22Rv1 (cell line): ENCODE measurements at regions not wholly inside any gene's neighbourhood (a gene's known extent, or its start where the extent isn't known, plus 50 kb on each side); places are given as distances from the start of the nearest gene placed in this dataset.

ENCODE experiments used
- H3K27ac ChIP-seq: fragments of 450-650 bp; 2 replicates; pipeline ENCODE4 v1.5.1; 2017
- CTCF ChIP-seq: fragments of 450-650 bp; IDR thresholded peaks from 2 replicates; pipeline ENCODE4 v1.5.1; 2017; ENCODE audit warnings: mild to moderate bottlenecking
- ZFX ChIP-seq: fragments of 450-650 bp; IDR thresholded peaks from 2 replicates; pipeline ENCODE4 v1.6.1; 2017; ENCODE audit warnings: antibody characterized with exemption, borderline replicate concordance

DNA sequence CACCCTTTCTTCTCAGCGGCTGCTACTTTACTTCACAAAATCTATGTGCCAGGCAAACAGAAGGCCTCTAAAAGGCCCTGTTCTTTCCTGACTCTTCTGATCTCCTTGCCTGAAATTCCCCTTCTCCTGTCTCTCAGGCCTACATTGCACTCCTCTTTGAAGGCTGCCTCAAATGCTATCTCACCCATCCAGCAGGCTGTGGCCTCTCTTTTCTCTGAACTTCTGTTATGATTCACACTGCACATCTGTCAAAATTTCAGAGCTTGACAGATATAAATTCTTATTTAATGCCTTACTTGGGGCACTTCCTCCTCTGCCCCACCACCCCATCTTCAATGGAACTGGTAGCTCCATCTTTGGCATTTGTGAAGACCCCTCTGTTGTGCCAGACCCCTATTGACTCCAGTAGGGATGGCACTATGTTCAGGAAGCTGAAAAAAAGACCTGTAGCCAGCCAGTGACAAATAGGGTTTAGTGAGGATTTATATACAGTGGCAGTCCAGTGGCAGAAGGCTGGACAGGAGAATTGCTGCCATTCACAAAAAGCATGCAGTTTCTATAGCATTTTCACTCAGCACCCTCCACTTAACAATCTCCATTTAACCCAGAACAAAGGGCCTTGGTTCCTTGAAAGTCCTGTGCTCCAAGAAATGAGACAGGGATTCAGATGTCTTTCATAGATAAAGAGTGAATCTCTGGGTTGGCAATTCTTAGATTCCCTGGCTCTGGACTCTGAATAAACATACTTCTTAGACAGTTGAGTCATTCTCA, 415.8 kb upstream of the GRM7 start:
- no peak overlapping the region for H3K27ac ChIP-seq
- TF ChIP-seq ZFX, result no peak
- TF ChIP-seq CTCF, result no peak

- TF ChIP-seq ZFX, result no peak
- H3K27ac ChIP-seq, result no peak overlapping the region
Observed at GRCh38 chr3:6447166-6447801, 413.6 kb upstream of the GRM7 start.

DNA sequence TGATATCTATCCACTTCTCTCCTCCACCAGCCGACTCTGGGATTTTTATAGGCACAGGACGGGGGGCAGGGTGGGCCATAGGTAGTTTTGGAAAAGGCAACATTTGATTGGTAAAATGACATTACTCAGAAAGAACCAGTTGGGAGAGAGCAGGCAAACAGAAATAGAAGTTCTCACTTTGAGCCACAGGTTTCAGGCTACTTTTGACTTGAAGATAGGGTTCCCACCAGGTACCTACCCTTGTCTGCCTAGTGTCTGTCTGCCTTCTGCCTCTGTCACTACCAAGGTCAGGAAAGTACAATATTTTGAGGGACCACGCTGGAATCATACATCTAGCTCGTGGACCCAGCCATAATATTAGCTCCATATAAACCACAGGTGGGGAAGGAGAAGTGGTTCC, 412.9 kb upstream of the GRM7 start:
- H3K27ac ChIP-seq, result no peak overlapping the region
- TF ChIP-seq CTCF (no peak), ZFX (no peak)

DNA sequence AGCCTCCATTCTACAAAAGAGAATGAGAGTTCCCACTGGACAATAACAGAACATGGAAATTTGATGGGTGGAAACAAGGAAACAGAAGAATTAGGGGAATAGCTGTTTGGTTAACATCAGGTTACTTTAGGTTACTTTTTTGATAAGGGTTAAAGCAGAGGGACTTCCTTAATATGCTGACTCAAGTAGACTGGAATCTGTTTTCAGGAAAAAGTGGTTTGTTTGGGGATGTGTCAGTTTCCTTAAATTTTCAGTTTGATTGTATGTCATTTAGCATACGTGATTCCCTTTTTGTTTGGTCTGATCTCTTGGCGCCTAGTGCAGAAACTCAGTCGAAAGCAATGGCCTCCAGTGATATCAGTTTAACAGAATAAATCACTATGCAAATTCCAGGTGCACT, 411.8 kb upstream of the GRM7 start:
- H3K27ac ChIP-seq, result no peak overlapping the region
- TF ChIP-seq CTCF, result no peak
- TF ChIP-seq ZFX, result no peak

GRCh38 chr3:6452974-6453373, 407.9 kb upstream of the GRM7 start:
- H3K27ac ChIP-seq, result no peak overlapping the region
- TF ChIP-seq ZFX (no peak), CTCF (no peak)

DNA sequence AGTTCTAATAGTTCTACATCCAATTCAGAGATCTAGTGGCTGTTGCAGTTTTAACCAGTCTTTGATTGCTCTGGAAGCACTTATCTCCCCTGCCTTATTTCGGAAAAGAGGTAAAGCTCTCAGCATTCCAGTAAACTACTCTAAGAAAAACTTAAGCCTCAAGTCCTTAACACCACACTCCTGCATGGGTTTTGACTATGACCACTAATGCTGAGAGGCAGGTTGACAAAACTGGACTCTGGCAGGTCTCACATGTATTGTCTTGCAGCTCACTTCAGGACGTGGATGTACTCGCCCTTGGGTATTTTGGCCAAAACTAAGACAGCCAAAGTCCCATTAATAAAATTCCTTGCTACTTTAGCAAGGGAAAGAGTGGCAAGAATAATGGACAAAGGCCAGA, 405.9 kb upstream of the GRM7 start:
- no peak for TF ChIP-seq ZFX
- TF ChIP-seq CTCF, result no peak
- no peak overlapping the region for H3K27ac ChIP-seq

GRCh38 chr3:6467186-6467585, 393.7 kb upstream of the GRM7 start:
- TF ChIP-seq CTCF (no peak), ZFX (no peak)
- H3K27ac ChIP-seq, result no peak overlapping the region

- no peak overlapping the region for H3K27ac ChIP-seq
- TF ChIP-seq ZFX (no peak), CTCF (no peak)
Observed at GRCh38 chr3:6468589-6468988, 392.3 kb upstream of the GRM7 start.
